Heart left ventricle (tissue), 16 donors: ENCODE measurements at regions not wholly inside any gene's neighbourhood (a gene's known extent, or its start where the extent isn't known, plus 50 kb on each side); places are given as distances from the start of the nearest gene placed in this dataset.

ENCODE experiments used
- ATAC-seq, 4 donors: fragments of 200-7000 bp; cut with Tn5 transposase; one replicate each; pipeline ENCODE4 v1.9.1; 2020 to 2022; ENCODE audit warnings: moderate library complexity in 4 of 4, mild to moderate bottlenecking in 3 of 4, moderate number of reproducible peaks in 1 of 4
- DNase-seq, 5 donors: peaks; one replicate each; pipeline ENCODE4 v3.0.0-alpha.2; 2020
- H3K27ac ChIP-seq, 12 donors: fragments of 200-600 bp; sonication (generic) in 4 of 12; one replicate each; pipeline versions ENCODE4 v1.5.0 to v1.8.0; 2016 to 2022; ENCODE audit warnings: mild to moderate bottlenecking in 2 of 12
- H3K27me3 ChIP-seq, 9 donors: fragments of 200-600 bp; sonication (generic) in 2 of 9; one replicate each; pipeline versions ENCODE4 v1.5.1 to v1.8.0; 2016 to 2022; ENCODE audit warnings: mild to moderate bottlenecking in 3 of 9
- H3K36me3 ChIP-seq, 9 donors: fragments of 200-600 bp; sonication (generic) in 2 of 9; one replicate each; pipeline versions ENCODE4 v1.5.0 to v1.8.0; 2018 to 2022; ENCODE audit warnings: mild to moderate bottlenecking in 2 of 9
- H3K4me1 ChIP-seq, 12 donors: fragments of 200-600 bp; sonication (generic) in 4 of 12; one replicate each; pipeline versions ENCODE4 v1.5.0 to v1.8.0; 2016 to 2022; ENCODE audit warnings: mild to moderate bottlenecking in 3 of 12
- H3K4me3 ChIP-seq, 12 donors: fragments of 200-600 bp; sonication (generic) in 4 of 12; one replicate each; pipeline versions ENCODE4 v1.5.0 to v1.8.0; 2017 to 2022; ENCODE audit warnings: mild to moderate bottlenecking in 9 of 12, moderate library complexity in 4 of 12
- H3K9me3 ChIP-seq, 12 donors: fragments of 200-600 bp; sonication (generic) in 4 of 12; one replicate each; pipeline versions ENCODE4 v1.5.0 to v1.8.0; 2016 to 2022; ENCODE audit warnings: mild to moderate bottlenecking in 1 of 12
- POLR2A ChIP-seq, 2 donors: fragments of 450-650 bp; IDR thresholded peaks; one replicate each; pipeline ENCODE4 v1.6.1; 2017; ENCODE audit warnings: antibody characterized with exemption in 2 of 2, mild to moderate bottlenecking in 2 of 2, moderate library complexity in 2 of 2
- WGBS, 4 donors: extraction: QIAGEN DNeasy Blood & Tissue Kit in 2 of 4; methylation state at CpG; one replicate each; pipeline versions ENCODE4 v1.1.5 to v1.1.7; 2013 to 2018; 5-methylcytosine and 5-hydroxymethylcytosine counted together
- intact Hi-C, 10 donors: fragments of 100-400 bp; cut with DNase I; formaldehyde crosslinking; loops; one replicate each; pipeline versions ENCODE4 v1.11.1 to v1.14.2; 2022
- TF ChIP-seq, protein P1 (sequence below), 12 donors: fragments of 200-600 bp; sonication (generic) in 4 of 12; IDR thresholded peaks; one replicate each; pipeline versions ENCODE4 v1.5.0 to v1.8.0; 2018 to 2022; ENCODE audit warnings: antibody characterized with exemption in 12 of 12, mild to moderate bottlenecking in 5 of 12
- donor health status: ischemic (EF 13 %, LVEDD 7.1; RV severe dilation, severe dysfunction).
- donor health status: healthy with polysubstance abuse.
- donor health status: DM: no; HTN: yes; CAD: no.
- donor health status: DM: no; HTN: no; CAD: no.
- donor health status: ischemic (EF 25% LVEDD 6.9; RV normal size, moderate dysfunction).
- donor health status: ischemic (EF 25% LVEDD 5.7; RV mildly dilated, moderate dysfunction).
- donor health status: healthy.
- donor health status: DM: yes; HTN: yes; CAD: no.
- donor health status: ischemic (EF 35%, LVEDD 5.7; RV mildly dilated, moderate dysfunction).
- donor health status: nonischemic (EF 11% LVEDD 7.7; RV severe dilation, severe dysfunction).
- donor health status: DM: yes; HTN: yes; CAD: no.
- donor health status: PGD.
- donor health status: ischemic (EF 29% LVEDD 5.4; RV normal size, mild dysfunction).
- donor health status: nonischemic (EF 23%, LVEDD 6.1; RV moderate dilation, normal function).

DNA sequence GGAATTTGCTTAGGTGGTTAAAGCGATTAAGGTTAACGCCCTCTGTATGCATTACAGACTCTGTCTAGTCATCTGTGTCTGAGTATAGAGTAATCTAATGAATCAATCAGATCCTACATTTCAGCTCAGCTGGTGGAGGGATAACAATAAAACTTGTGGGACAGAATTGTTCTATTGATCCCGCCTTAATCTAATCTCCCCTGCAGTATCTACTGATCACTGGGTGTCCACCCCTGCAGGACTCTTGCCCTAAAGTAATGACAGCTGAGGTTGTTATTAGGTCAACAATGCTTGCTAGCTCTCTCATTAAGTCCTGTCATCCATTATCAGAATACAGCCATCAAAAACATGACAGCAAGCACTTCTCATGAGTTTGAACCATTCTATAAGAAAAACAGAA is 462.6 kb upstream of the TMEFF2 start:
- no peak overlapping the region for H3K4me3 ChIP-seq
- H3K36me3 ChIP-seq: no peaks in the 10 kb centered on the region
- intact Hi-C loops: no loop called here
- no peak overlapping the region for H3K27ac ChIP-seq
- H3K4me1 ChIP-seq: no peaks in the 10 kb centered on the region
- no peak for DNase-seq
- H3K9me3 ChIP-seq: peaks cover 0 to 3% (median 0%) of the 10 kb centered on the region in 12 donors
- ATAC-seq: no peak
- WGBS, 4 donors: 75 to 89% (median 86%) methylated on average over 3 of the region's 3 CpGs
- no peak for TF ChIP-seq POLR2A (IDR thresholded peaks at IDR 0.05)
- TF ChIP-seq, protein P1, sequence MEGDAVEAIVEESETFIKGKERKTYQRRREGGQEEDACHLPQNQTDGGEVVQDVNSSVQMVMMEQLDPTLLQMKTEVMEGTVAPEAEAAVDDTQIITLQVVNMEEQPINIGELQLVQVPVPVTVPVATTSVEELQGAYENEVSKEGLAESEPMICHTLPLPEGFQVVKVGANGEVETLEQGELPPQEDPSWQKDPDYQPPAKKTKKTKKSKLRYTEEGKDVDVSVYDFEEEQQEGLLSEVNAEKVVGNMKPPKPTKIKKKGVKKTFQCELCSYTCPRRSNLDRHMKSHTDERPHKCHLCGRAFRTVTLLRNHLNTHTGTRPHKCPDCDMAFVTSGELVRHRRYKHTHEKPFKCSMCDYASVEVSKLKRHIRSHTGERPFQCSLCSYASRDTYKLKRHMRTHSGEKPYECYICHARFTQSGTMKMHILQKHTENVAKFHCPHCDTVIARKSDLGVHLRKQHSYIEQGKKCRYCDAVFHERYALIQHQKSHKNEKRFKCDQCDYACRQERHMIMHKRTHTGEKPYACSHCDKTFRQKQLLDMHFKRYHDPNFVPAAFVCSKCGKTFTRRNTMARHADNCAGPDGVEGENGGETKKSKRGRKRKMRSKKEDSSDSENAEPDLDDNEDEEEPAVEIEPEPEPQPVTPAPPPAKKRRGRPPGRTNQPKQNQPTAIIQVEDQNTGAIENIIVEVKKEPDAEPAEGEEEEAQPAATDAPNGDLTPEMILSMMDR (IDR thresholded peaks at IDR 0.05): no peak
- no peaks in the 10 kb centered on the region for H3K27me3 ChIP-seq

- peaks cover 0 to 3% (median 0%) of the 10 kb centered on the region in 12 donors for H3K9me3 ChIP-seq
- intact Hi-C loops: no loop called here
- TF ChIP-seq POLR2A (IDR thresholded peaks at IDR 0.05): no peak
- TF ChIP-seq, protein P1 (IDR thresholded peaks at IDR 0.05): no peak
- H3K27me3 ChIP-seq: no peaks in the 10 kb centered on the region
- no peak for DNase-seq
- WGBS, 4 donors: 55 to 61% (median 56%) methylated on average over 3 of the region's 3 CpGs
- no peaks in the 10 kb centered on the region for H3K4me1 ChIP-seq
- H3K36me3 ChIP-seq: no peaks in the 10 kb centered on the region
- H3K27ac ChIP-seq: no peak overlapping the region
- no peak for ATAC-seq
- H3K4me3 ChIP-seq: no peak overlapping the region
Observed at GRCh38 chr2:192655916-192656315, 461.2 kb upstream of the TMEFF2 start.

GRCh38 chr2:192645811-192646598 is 451.3 kb upstream of the TMEFF2 start:
- H3K27ac ChIP-seq: no peak overlapping the region
- H3K4me1 ChIP-seq: no peaks in the 10 kb centered on the region
- WGBS, 4 donors: 25 to 38% (median 29%) methylated on average over 6 of the region's 6 CpGs
- no peaks in the 10 kb centered on the region for H3K9me3 ChIP-seq
- no peak overlapping the region for H3K4me3 ChIP-seq
- intact Hi-C loops: no loop called here
- H3K36me3 ChIP-seq: no peaks in the 10 kb centered on the region
- DNase-seq (no peak), ATAC-seq (no peak)
- TF ChIP-seq POLR2A (IDR thresholded peaks at IDR 0.05): no peak
- TF ChIP-seq, protein P1 (IDR thresholded peaks at IDR 0.05): no peak
- no peaks in the 10 kb centered on the region for H3K27me3 ChIP-seq

DNA sequence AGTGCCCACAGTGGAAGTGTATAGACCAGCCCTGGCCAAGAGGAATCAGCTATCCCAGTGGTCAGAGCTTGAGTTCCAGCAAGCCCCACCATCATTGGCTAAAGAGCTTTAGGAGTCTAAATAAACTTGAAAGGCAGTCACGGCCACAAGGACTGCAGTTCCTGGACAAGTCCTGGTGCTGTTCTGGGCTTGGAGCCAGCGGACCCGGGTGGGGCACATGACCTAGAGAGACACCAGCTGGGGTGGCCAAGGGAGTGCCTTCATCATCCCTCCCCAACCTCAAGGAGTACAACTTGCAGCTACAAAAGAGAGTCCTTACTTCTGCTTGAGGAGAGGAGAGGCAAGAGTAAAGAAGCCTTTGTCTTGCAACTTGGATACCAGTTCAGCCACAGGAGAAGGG is 439.8 kb upstream of the TMEFF2 start:
- DNase-seq (no peak), ATAC-seq (no peak)
- H3K27ac ChIP-seq: no peak overlapping the region
- 68 to 81% (median 77%) methylated on average over 3 of the region's 3 CpGs for WGBS, 4 donors
- TF ChIP-seq, protein P1 (IDR thresholded peaks at IDR 0.05): no peak
- H3K4me1 ChIP-seq: no peaks in the 10 kb centered on the region
- H3K27me3 ChIP-seq: no peaks in the 10 kb centered on the region
- intact Hi-C loops: no loop called here
- H3K4me3 ChIP-seq: no peak overlapping the region
- no peaks in the 10 kb centered on the region for H3K36me3 ChIP-seq
- H3K9me3 ChIP-seq: peaks cover 0 to 4% (median 0%) of the 10 kb centered on the region in 12 donors
